ENCODE measurements at regions not wholly inside any gene's neighbourhood (a gene's known extent, or its start where the extent isn't known, plus 50 kb on each side); places are given as distances from the start of the nearest gene placed in this dataset.

DNA sequence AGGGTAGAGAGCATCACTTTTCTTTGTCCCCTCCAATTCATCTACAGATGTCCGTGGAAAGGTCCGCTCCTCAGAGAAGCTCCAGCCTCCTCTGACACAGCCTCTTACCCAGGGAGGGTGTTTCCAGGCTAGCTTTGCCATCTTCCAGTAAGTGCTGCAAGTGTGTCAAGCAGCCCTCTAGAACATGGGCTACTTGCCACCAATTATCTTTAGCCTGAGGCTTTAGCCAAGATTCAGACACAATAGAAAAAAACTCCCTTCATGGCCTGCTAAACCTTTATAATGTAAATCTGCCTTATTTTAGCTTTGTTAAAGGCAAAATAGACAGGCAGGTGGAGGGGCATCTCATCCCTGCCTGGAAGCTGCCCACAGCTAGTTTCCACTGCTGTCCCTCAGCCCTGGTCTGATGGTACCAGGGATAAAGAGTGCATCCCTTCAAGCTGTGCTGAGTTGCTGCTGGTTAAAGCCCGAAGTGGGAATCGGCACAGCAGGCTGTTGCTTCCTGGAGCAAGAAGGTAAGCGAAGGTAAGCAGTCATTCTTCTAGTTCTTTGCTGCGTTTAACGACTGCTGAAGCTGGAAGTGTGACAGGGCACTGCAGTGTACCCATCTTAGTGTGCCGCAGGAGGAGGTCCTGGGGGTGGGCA, 190.1 kb upstream of the E2F8 start:
- TF ChIP-seq ZFP3 (CRISPR knock-in tag; IDR thresholded peaks at IDR 0.05) (no peak), GLIS3 (CRISPR knock-in tag; IDR thresholded peaks at IDR 0.05) (no peak), SNAI2 (CRISPR knock-in tag; IDR thresholded peaks at IDR 0.05) (no peak)
- TF ChIP-seq, protein P1, sequence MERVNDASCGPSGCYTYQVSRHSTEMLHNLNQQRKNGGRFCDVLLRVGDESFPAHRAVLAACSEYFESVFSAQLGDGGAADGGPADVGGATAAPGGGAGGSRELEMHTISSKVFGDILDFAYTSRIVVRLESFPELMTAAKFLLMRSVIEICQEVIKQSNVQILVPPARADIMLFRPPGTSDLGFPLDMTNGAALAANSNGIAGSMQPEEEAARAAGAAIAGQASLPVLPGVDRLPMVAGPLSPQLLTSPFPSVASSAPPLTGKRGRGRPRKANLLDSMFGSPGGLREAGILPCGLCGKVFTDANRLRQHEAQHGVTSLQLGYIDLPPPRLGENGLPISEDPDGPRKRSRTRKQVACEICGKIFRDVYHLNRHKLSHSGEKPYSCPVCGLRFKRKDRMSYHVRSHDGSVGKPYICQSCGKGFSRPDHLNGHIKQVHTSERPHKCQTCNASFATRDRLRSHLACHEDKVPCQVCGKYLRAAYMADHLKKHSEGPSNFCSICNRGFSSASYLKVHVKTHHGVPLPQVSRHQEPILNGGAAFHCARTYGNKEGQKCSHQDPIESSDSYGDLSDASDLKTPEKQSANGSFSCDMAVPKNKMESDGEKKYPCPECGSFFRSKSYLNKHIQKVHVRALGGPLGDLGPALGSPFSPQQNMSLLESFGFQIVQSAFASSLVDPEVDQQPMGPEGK (CRISPR knock-in tag; IDR thresholded peaks at IDR 0.05; ENCODE audit: borderline replicate concordance) = no peak

GRCh38 chr11:19430346-19430745, 189.6 kb upstream of the E2F8 start:
- TF ChIP-seq TCF4 (CRISPR knock-in tag; IDR thresholded peaks at IDR 0.05; ENCODE audit: borderline replicate concordance) (no peak), GLIS3 (CRISPR knock-in tag; IDR thresholded peaks at IDR 0.05) (no peak), ISL1 (CRISPR knock-in tag; IDR thresholded peaks at IDR 0.05) (no peak), ARNTL (CRISPR knock-in tag; IDR thresholded peaks at IDR 0.05; ENCODE audit: borderline replicate concordance, low read depth) (no peak), OSR1 (CRISPR knock-in tag; IDR thresholded peaks at IDR 0.05) (no peak), SNAI2 (CRISPR knock-in tag; IDR thresholded peaks at IDR 0.05) (no peak), TSHZ2 (CRISPR knock-in tag; IDR thresholded peaks at IDR 0.05) (no peak), TOX (CRISPR knock-in tag; IDR thresholded peaks at IDR 0.05; ENCODE audit: borderline replicate concordance) (no peak), ZC3H10 (CRISPR knock-in tag; IDR thresholded peaks at IDR 0.05) (no peak), PPARA (CRISPR knock-in tag; IDR thresholded peaks at IDR 0.05; ENCODE audit: borderline replicate concordance) (no peak), ESRRG (CRISPR knock-in tag; IDR thresholded peaks at IDR 0.05) (no peak), ZNF8 (CRISPR knock-in tag; IDR thresholded peaks at IDR 0.05) (no peak)
- TF ChIP-seq, protein P1 (CRISPR knock-in tag; IDR thresholded peaks at IDR 0.05; ENCODE audit: borderline replicate concordance) = no peak
- TF ChIP-seq, protein P2, sequence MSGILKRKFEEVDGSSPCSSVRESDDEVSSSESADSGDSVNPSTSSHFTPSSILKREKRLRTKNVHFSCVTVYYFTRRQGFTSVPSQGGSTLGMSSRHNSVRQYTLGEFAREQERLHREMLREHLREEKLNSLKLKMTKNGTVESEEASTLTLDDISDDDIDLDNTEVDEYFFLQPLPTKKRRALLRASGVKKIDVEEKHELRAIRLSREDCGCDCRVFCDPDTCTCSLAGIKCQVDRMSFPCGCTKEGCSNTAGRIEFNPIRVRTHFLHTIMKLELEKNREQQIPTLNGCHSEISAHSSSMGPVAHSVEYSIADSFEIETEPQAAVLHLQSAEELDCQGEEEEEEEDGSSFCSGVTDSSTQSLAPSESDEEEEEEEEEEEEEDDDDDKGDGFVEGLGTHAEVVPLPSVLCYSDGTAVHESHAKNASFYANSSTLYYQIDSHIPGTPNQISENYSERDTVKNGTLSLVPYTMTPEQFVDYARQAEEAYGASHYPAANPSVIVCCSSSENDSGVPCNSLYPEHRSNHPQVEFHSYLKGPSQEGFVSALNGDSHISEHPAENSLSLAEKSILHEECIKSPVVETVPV (CRISPR knock-in tag; IDR thresholded peaks at IDR 0.05) = no peak
- TF ChIP-seq, protein P3, sequence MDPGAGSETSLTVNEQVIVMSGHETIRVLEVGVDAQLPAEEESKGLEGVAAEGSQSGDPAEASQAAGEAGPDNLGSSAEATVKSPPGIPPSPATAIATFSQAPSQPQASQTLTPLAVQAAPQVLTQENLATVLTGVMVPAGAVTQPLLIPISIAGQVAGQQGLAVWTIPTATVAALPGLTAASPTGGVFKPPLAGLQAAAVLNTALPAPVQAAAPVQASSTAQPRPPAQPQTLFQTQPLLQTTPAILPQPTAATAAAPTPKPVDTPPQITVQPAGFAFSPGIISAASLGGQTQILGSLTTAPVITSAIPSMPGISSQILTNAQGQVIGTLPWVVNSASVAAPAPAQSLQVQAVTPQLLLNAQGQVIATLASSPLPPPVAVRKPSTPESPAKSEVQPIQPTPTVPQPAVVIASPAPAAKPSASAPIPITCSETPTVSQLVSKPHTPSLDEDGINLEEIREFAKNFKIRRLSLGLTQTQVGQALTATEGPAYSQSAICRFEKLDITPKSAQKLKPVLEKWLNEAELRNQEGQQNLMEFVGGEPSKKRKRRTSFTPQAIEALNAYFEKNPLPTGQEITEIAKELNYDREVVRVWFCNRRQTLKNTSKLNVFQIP (CRISPR knock-in tag; IDR thresholded peaks at IDR 0.05; ENCODE audit: borderline replicate concordance, low read depth) = no peak
- TF ChIP-seq, protein P4, sequence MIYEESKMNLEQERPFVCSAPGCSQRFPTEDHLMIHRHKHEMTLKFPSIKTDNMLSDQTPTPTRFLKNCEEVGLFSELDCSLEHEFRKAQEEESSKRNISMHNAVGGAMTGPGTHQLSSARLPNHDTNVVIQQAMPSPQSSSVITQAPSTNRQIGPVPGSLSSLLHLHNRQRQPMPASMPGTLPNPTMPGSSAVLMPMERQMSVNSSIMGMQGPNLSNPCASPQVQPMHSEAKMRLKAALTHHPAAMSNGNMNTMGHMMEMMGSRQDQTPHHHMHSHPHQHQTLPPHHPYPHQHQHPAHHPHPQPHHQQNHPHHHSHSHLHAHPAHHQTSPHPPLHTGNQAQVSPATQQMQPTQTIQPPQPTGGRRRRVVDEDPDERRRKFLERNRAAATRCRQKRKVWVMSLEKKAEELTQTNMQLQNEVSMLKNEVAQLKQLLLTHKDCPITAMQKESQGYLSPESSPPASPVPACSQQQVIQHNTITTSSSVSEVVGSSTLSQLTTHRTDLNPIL (CRISPR knock-in tag; IDR thresholded peaks at IDR 0.05; ENCODE audit: low read depth) = no peak

More for the DNA sequence above, 190.1 kb upstream of the E2F8 start:
- ATAC-seq = no peak

More at GRCh38 chr11:19430346-19430745, 189.6 kb upstream of the E2F8 start:
- no peak for ATAC-seq
